Uterus (tissue), 3 donors: ENCODE measurements at regions not wholly inside any gene's neighbourhood (a gene's known extent, or its start where the extent isn't known, plus 50 kb on each side); places are given as distances from the start of the nearest gene placed in this dataset.

ENCODE experiments used
- DNase-seq, 2 donors: peaks; one replicate each; pipeline ENCODE4 v3.0.0-alpha.2; 2019 to 2020
- H3K27ac ChIP-seq, 2 donors: fragments of 200-600 bp; sonication (generic); 1 replicate in 1 of 2; 2 replicates in 1 of 2; pipeline ENCODE4 v1.5.1; 2016 to 2018
- H3K27me3 ChIP-seq, 2 donors: fragments of 200-600 bp; sonication (generic); one replicate each; pipeline ENCODE4 v1.5.1; 2018 to 2019; ENCODE audit warnings: control low read depth in 1 of 2
- H3K36me3 ChIP-seq, 2 donors: fragments of 200-600 bp; sonication (generic); one replicate each; pipeline ENCODE4 v1.5.1; 2019; ENCODE audit warnings: control low read depth in 1 of 2
- H3K4me1 ChIP-seq, 2 donors: fragments of 200-600 bp; sonication (generic); one replicate each; pipeline ENCODE4 v1.5.1; 2018 to 2019; ENCODE audit warnings: control low read depth in 1 of 2
- H3K4me3 ChIP-seq, 2 donors: fragments of 200-600 bp; sonication (generic); 1 replicate in 1 of 2; 2 replicates in 1 of 2; pipeline ENCODE4 v1.5.1; 2018 to 2019; ENCODE audit warnings: mild to moderate bottlenecking in 1 of 2
- H3K9me3 ChIP-seq, 2 donors: fragments of 200-600 bp; sonication (generic); one replicate each; pipeline ENCODE4 v1.5.1; 2019; ENCODE audit warnings: control low read depth in 1 of 2
- CTCF ChIP-seq, 4 experiments: fragments of 200-600 bp in 2 of 4; fragments of 450-650 bp in 2 of 4; sonication (generic) in 2 of 4; IDR thresholded peaks; one replicate each; pipeline ENCODE4 v1.5.1; 2016 to 2019; ENCODE audit warnings: antibody characterized with exemption in 4 of 4, mild to moderate bottlenecking in 2 of 4, moderate library complexity in 1 of 4
- POLR2A ChIP-seq, 2 donors: fragments of 450-650 bp; IDR thresholded peaks; one replicate each; pipeline ENCODE4 v1.6.1; 2016; ENCODE audit warnings: antibody characterized with exemption in 2 of 2, mild to moderate bottlenecking in 1 of 2, moderate library complexity in 1 of 2
- intact Hi-C: fragments of 100-400 bp; cut with DNase I; formaldehyde crosslinking; loops from one replicate; pipeline ENCODE4 v1.15.1; 2023; ENCODE audit warnings: low total_unique reads
- donor health status: DM: yes; HTN: yes; CAD: no.

DNA sequence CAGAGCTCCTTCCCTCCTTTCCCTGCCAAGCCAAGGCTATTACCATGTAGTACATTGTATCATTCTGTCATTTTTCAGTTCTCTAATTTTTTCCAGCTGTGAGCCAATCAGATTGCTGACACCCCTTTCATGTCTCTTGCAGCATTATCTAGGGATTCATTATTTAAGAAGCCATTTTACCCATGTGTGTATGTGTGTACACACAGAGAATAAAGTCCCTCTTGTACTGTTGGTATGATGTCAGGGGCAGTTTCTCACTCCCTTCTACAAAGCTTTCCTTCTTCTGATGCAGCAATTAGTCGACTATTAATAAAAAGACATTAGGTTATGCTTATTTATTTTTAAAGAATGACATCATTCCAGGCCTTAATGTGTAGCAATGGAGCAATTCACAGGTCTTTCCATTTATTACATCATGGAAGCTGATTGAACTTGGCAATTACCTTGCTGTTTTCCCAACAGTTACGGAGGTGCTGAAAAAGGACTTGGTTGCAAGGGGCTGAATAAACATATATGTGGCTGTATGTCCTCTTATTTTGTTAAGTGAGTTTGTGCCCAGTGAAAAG is 159.4 kb upstream of the HS3ST3A1 start:
- H3K27ac ChIP-seq, result no peak overlapping the region
- no peak for DNase-seq
- H3K27me3 ChIP-seq, result no peaks in the 10 kb centered on the region
- H3K9me3 ChIP-seq, result no peaks in the 10 kb centered on the region
- H3K4me3 ChIP-seq, result no peak overlapping the region
- H3K4me1 ChIP-seq, result no peaks in the 10 kb centered on the region
- TF ChIP-seq POLR2A (IDR thresholded peaks at IDR 0.05), result no peak
- no peak for TF ChIP-seq CTCF (IDR thresholded peaks at IDR 0.05)
- no peaks in the 10 kb centered on the region for H3K36me3 ChIP-seq
- intact Hi-C loops, result no loop called here

- intact Hi-C loops, result no loop called here
- TF ChIP-seq CTCF (IDR thresholded peaks at IDR 0.05), result no peak
- no peak for TF ChIP-seq POLR2A (IDR thresholded peaks at IDR 0.05)
- Histone ChIP-seq H3K27me3 (no peaks in the 10 kb centered on the region), H3K4me3 (no peak overlapping the region), H3K36me3 (no peaks in the 10 kb centered on the region), H3K4me1 (no peaks in the 10 kb centered on the region), H3K9me3 (no peaks in the 10 kb centered on the region), H3K27ac (no peak overlapping the region)
- DNase-seq, result no peak
Observed at GRCh38 chr17:13765701-13766100, 164.0 kb upstream of the HS3ST3A1 start.

- Histone ChIP-seq H3K9me3 (no peaks in the 10 kb centered on the region), H3K36me3 (no peaks in the 10 kb centered on the region), H3K4me3 (no peak overlapping the region), H3K27ac (no peak overlapping the region), H3K27me3 (no peaks in the 10 kb centered on the region), H3K4me1 (no peaks in the 10 kb centered on the region)
- intact Hi-C loops, result no loop called here
- TF ChIP-seq POLR2A (IDR thresholded peaks at IDR 0.05), result no peak
- no peak for TF ChIP-seq CTCF (IDR thresholded peaks at IDR 0.05)
- DNase-seq, result no peak
Observed at GRCh38 chr17:13770702-13771101, 169.0 kb upstream of the HS3ST3A1 start.

DNA sequence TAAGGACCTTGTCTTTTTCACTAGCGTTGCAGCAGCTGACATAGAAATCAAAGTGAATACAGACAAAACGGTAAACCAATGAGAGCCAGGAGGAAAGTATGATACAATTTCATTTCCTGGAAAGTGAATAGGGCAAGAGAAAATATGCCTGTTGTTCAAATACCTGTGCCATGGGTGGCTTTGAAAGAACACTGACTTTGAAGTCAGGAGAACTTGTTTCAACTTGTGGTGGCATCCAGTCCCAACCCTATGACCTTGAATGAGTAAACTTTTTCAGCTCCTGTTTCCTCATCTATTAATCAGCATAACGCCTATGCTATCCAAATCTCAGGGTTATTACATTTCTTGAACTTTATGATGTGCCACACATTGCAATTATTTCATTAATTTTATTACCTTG is 173.7 kb upstream of the HS3ST3A1 start:
- H3K27me3 ChIP-seq, result no peaks in the 10 kb centered on the region

DNA sequence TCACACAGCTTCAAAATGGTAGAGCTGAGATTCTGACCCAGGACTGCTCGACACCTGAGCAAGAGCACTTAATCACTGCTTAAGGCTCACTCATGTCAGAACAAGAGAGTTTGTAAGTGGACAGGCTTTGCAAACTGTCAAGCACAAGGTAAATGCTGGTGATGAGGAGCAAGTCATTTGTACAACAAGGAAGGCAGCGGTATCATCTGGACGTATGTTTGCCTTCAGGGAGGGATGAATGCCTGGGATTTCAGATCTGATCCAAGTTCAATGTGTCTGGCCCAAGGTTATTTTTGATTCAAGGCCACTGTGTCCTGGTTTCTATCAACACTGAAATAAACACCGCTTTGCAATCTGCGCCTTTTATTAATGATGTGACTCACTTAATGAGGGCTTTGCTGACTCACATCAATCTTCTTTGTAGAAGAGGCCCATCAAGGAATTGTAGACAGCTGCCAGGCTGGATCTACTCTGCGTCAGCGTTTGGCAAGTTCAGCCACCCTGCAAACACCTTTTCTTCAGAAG is 174.4 kb upstream of the HS3ST3A1 start:
- TF ChIP-seq POLR2A (IDR thresholded peaks at IDR 0.05) (no peak), CTCF (IDR thresholded peaks at IDR 0.05) (no peak)
- intact Hi-C loops, result no loop called here
- H3K27ac ChIP-seq, result no peak overlapping the region
- DNase-seq, result no peak
- no peaks in the 10 kb centered on the region for H3K36me3 ChIP-seq
- H3K27me3 ChIP-seq, result no peaks in the 10 kb centered on the region
- H3K4me3 ChIP-seq, result no peak overlapping the region
- H3K9me3 ChIP-seq, result no peaks in the 10 kb centered on the region
- no peaks in the 10 kb centered on the region for H3K4me1 ChIP-seq

More for the DNA sequence above, 173.7 kb upstream of the HS3ST3A1 start:
- H3K27ac ChIP-seq, result no peak overlapping the region
- H3K4me1 ChIP-seq, result no peaks in the 10 kb centered on the region
- TF ChIP-seq POLR2A (IDR thresholded peaks at IDR 0.05), result no peak
- no peak for TF ChIP-seq CTCF (IDR thresholded peaks at IDR 0.05)
- no peaks in the 10 kb centered on the region for H3K36me3 ChIP-seq
- no peak overlapping the region for H3K4me3 ChIP-seq
- no peak for DNase-seq
- H3K9me3 ChIP-seq, result no peaks in the 10 kb centered on the region
- intact Hi-C loops, result no loop called here
